Esophagus muscularis mucosa (tissue), 3 donors: ENCODE measurements at regions not wholly inside any gene's neighbourhood (a gene's known extent, or its start where the extent isn't known, plus 50 kb on each side); places are given as distances from the start of the nearest gene placed in this dataset.

Experiments
- EP300 ChIP-seq: sonication (generic); formaldehyde crosslinking; IDR thresholded peaks from one replicate; pipeline ENCODE4 v1.6.1; 2017; ENCODE audit warnings: antibody characterized with exemption
- TF ChIP-seq, protein P1 (sequence below), 3 experiments: fragments of 200-600 bp in 2 of 3; fragments of 450-650 bp in 1 of 3; sonication (generic) in 2 of 3; IDR thresholded peaks; one replicate each; pipeline ENCODE4 v1.5.1; 2017 to 2019; ENCODE audit warnings: antibody characterized with exemption in 3 of 3, mild to moderate bottlenecking in 2 of 3, moderate library complexity in 1 of 3

DNA sequence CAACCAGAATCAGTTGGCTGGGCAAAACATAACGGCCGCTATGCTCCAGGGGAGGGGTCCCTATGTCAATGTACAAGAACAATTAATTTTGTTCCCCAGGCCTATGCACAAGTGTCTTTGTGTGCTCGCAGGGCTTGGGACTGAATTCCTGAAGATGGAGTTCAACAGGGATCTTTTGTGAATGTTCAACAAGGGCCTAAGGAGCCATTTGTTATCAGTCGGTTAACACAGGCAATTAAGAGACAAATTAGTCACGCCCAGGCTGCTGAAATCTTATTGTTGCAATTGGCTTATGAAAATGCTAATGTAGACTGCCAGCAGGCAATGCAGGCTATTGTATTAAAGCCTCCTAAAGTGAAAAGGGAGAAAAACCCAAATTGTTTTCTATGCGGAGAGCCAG lies 117.5 kb downstream of the ZNF429 start:
- TF ChIP-seq, protein P1, sequence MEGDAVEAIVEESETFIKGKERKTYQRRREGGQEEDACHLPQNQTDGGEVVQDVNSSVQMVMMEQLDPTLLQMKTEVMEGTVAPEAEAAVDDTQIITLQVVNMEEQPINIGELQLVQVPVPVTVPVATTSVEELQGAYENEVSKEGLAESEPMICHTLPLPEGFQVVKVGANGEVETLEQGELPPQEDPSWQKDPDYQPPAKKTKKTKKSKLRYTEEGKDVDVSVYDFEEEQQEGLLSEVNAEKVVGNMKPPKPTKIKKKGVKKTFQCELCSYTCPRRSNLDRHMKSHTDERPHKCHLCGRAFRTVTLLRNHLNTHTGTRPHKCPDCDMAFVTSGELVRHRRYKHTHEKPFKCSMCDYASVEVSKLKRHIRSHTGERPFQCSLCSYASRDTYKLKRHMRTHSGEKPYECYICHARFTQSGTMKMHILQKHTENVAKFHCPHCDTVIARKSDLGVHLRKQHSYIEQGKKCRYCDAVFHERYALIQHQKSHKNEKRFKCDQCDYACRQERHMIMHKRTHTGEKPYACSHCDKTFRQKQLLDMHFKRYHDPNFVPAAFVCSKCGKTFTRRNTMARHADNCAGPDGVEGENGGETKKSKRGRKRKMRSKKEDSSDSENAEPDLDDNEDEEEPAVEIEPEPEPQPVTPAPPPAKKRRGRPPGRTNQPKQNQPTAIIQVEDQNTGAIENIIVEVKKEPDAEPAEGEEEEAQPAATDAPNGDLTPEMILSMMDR (IDR thresholded peaks at IDR 0.05) = no peak
- TF ChIP-seq EP300 = no peak
